Brain microvascular endothelial cell (primary cell): ENCODE measurements at regions not wholly inside any gene's neighbourhood (a gene's known extent, or its start where the extent isn't known, plus 50 kb on each side); places are given as distances from the start of the nearest gene placed in this dataset.

Source experiments
- DNase-seq: peaks from one replicate; pipeline ENCODE4 v3.0.0-alpha.2; 2020
- H3K27ac ChIP-seq: fragments of 250-450 bp; sonication (Bioruptor Pico); 2 replicates; pipeline ENCODE4 v1.5.1; 2020; ENCODE audit warnings: mild to moderate bottlenecking, moderate library complexity
- H3K27me3 ChIP-seq: fragments of 250-450 bp; sonication (Bioruptor Pico); replicated peaks from 2 replicates; pipeline ENCODE4 v1.5.1; 2020; ENCODE audit warnings: mild to moderate bottlenecking
- H3K36me3 ChIP-seq: fragments of 250-450 bp; sonication (Bioruptor Pico); replicated peaks from 2 replicates; pipeline ENCODE4 v1.5.1; 2020; ENCODE audit warnings: mild to moderate bottlenecking
- H3K4me3 ChIP-seq: 2 replicates; pipeline ENCODE4 v1.5.1; 2011; ENCODE audit warnings: low read depth, mild to moderate bottlenecking, control low read depth, low read length, moderate library complexity
- CTCF ChIP-seq: IDR thresholded peaks from 2 replicates; pipeline ENCODE4 v1.5.1; 2011; ENCODE audit warnings: low read depth, mild to moderate bottlenecking, moderate library complexity, low read length, control low read depth, inconsistent platforms; ENCODE audit errors: missing control alignments
- in situ Hi-C: cut with HindIII; loops from 2 replicates; pipeline ENCODE4 v1.10.0; 2017; ENCODE audit warnings: low sequenced_read_pairs, low pct_ligation_motif_present

- no peak for DNase-seq
- no peak overlapping the region for H3K4me3 ChIP-seq
- H3K27me3 ChIP-seq = no peaks in the 10 kb centered on the region
- H3K27ac ChIP-seq = no peak overlapping the region
- in situ Hi-C loops = no loop called here
- TF ChIP-seq CTCF = no peak
- H3K36me3 ChIP-seq = no peaks in the 10 kb centered on the region
Observed at GRCh38 chrX:114332766-114333165, 251.1 kb upstream of the HTR2C start.

GRCh38 chrX:114334473-114334982 is 249.4 kb upstream of the HTR2C start:
- no peak for TF ChIP-seq CTCF
- in situ Hi-C loops = no loop called here
- H3K36me3 ChIP-seq = no peaks in the 10 kb centered on the region
- no peaks in the 10 kb centered on the region for H3K27me3 ChIP-seq
- H3K27ac ChIP-seq = no peak overlapping the region
- DNase-seq = no peak
- no peak overlapping the region for H3K4me3 ChIP-seq

GRCh38 chrX:114338870-114339269 is 245.0 kb upstream of the HTR2C start:
- Histone ChIP-seq H3K4me3 (no peak overlapping the region), H3K36me3 (no peaks in the 10 kb centered on the region), H3K27me3 (no peaks in the 10 kb centered on the region), H3K27ac (no peak overlapping the region)
- DNase-seq = no peak
- no peak for TF ChIP-seq CTCF
- in situ Hi-C loops = no loop called here

- in situ Hi-C loops = no loop called here
- H3K27ac ChIP-seq = no peak overlapping the region
- H3K36me3 ChIP-seq = no peaks in the 10 kb centered on the region
- no peak overlapping the region for H3K4me3 ChIP-seq
- peak; percentile 0 for DNase-seq
- H3K27me3 ChIP-seq = no peaks in the 10 kb centered on the region
- TF ChIP-seq CTCF = peak; percentile 68
Observed at GRCh38 chrX:114344756-114345349, 239.0 kb upstream of the HTR2C start.

GRCh38 chrX:114361076-114361725 is 222.7 kb upstream of the HTR2C start:
- no peak for TF ChIP-seq CTCF
- H3K27me3 ChIP-seq = no peaks in the 10 kb centered on the region
- in situ Hi-C loops = no loop called here
- no peak for DNase-seq
- H3K4me3 ChIP-seq = no peak overlapping the region
- no peaks in the 10 kb centered on the region for H3K36me3 ChIP-seq
- no peak overlapping the region for H3K27ac ChIP-seq
